ENCODE measurements at regions not wholly inside any gene's neighbourhood (a gene's known extent, or its start where the extent isn't known, plus 50 kb on each side); places are given as distances from the start of the nearest gene placed in this dataset.

- TF ChIP-seq, protein P1, sequence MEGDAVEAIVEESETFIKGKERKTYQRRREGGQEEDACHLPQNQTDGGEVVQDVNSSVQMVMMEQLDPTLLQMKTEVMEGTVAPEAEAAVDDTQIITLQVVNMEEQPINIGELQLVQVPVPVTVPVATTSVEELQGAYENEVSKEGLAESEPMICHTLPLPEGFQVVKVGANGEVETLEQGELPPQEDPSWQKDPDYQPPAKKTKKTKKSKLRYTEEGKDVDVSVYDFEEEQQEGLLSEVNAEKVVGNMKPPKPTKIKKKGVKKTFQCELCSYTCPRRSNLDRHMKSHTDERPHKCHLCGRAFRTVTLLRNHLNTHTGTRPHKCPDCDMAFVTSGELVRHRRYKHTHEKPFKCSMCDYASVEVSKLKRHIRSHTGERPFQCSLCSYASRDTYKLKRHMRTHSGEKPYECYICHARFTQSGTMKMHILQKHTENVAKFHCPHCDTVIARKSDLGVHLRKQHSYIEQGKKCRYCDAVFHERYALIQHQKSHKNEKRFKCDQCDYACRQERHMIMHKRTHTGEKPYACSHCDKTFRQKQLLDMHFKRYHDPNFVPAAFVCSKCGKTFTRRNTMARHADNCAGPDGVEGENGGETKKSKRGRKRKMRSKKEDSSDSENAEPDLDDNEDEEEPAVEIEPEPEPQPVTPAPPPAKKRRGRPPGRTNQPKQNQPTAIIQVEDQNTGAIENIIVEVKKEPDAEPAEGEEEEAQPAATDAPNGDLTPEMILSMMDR (conservative IDR thresholded peaks at IDR 0.05; ENCODE audit: low read length), result no peak
- no peak for TF ChIP-seq EZH2phosphoT487 (IDR thresholded peaks at IDR 0.05; ENCODE audit: borderline replicate concordance)
Measured at GRCh38 chr15:81751256-81751655, 294.6 kb downstream of the MEX3B start.

Data from Loucy (cell line).